Activated B cell treated with CpG ODN at 0.5 μM for 24 hours (primary cell): ENCODE measurements at regions not wholly inside any gene's neighbourhood (a gene's known extent, or its start where the extent isn't known, plus 50 kb on each side); places are given as distances from the start of the nearest gene placed in this dataset.

Source experiments
- ATAC-seq: fragments of 200-7000 bp; cut with Tn5 transposase; one replicate; pipeline ENCODE4 v1.10.0; 2021; ENCODE audit warnings: low read depth, mild to moderate bottlenecking, moderate library complexity
- CTCF ChIA-PET: fragments of 350-600 bp; sonication (Branson Sonifier 250); formaldehyde crosslinking; loops from one replicate; lab custom pipeline; 2021; ENCODE audit warnings: antibody characterized with exemption; lab: Charles Lee
- POLR2A ChIA-PET: fragments of 350-600 bp; sonication (Branson Sonifier 250); formaldehyde crosslinking; loops from one replicate; lab custom pipeline; 2021; ENCODE audit warnings: antibody characterized with exemption; lab: Charles Lee
- DNase-seq: peaks from one replicate; pipeline ENCODE4 v3.0.0; 2022
- H3K27ac Mint-ChIP-seq: one replicate; pipeline ENCODE4 v1.8.0; 2020; ENCODE audit warnings: mixed read lengths
- H3K27me3 Mint-ChIP-seq: one replicate; pipeline ENCODE4 v1.8.0; 2021; ENCODE audit warnings: mixed read lengths
- H3K36me3 Mint-ChIP-seq: one replicate; pipeline ENCODE4 v1.8.0; 2021; ENCODE audit warnings: low read depth, mixed read lengths
- H3K4me1 Mint-ChIP-seq: one replicate; pipeline ENCODE4 v1.8.0; 2021; ENCODE audit warnings: mixed read lengths
- H3K4me3 Mint-ChIP-seq: one replicate; pipeline ENCODE4 v1.8.0; 2020; ENCODE audit warnings: mild to moderate bottlenecking, mixed read lengths
- H3K9me3 Mint-ChIP-seq: one replicate; pipeline ENCODE4 v1.8.0; 2020; ENCODE audit warnings: mixed read lengths
- intact Hi-C: fragments of 100-400 bp; cut with micrococcal nuclease; formaldehyde crosslinking; loops from one replicate; pipeline ENCODE4 v1.15.1; 2024
- TF ChIP-seq, protein P1 (sequence below): fragments of 200-600 bp; IDR thresholded peaks from one replicate; pipeline ENCODE4 v1.8.0; 2022; ENCODE audit warnings: antibody characterized with exemption, mild to moderate bottlenecking

GRCh38 chr2:173762864-173763263 lies 202.3 kb downstream of the SP3 start:
- TF ChIP-seq, protein P1, sequence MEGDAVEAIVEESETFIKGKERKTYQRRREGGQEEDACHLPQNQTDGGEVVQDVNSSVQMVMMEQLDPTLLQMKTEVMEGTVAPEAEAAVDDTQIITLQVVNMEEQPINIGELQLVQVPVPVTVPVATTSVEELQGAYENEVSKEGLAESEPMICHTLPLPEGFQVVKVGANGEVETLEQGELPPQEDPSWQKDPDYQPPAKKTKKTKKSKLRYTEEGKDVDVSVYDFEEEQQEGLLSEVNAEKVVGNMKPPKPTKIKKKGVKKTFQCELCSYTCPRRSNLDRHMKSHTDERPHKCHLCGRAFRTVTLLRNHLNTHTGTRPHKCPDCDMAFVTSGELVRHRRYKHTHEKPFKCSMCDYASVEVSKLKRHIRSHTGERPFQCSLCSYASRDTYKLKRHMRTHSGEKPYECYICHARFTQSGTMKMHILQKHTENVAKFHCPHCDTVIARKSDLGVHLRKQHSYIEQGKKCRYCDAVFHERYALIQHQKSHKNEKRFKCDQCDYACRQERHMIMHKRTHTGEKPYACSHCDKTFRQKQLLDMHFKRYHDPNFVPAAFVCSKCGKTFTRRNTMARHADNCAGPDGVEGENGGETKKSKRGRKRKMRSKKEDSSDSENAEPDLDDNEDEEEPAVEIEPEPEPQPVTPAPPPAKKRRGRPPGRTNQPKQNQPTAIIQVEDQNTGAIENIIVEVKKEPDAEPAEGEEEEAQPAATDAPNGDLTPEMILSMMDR = no peak
- Mint-ChIP-seq H3K27ac (no peak overlapping the region), H3K27me3 (peaks cover 5% of the 10 kb centered on the region), H3K9me3 (no peaks in the 10 kb centered on the region), H3K4me3 (no peak overlapping the region), H3K36me3 (no peaks in the 10 kb centered on the region), H3K4me1 (no peaks in the 10 kb centered on the region)
- DNase-seq (no peak), ATAC-seq (no peak)
- intact Hi-C loops = no loop called here
- POLR2A ChIA-PET = no interaction called here
- CTCF ChIA-PET = interaction anchor here (0.7 kb wide), 1 partner anchor 579 kb away, joined by 7 read pairs; no protein-coding TSS in a partner anchor

DNA sequence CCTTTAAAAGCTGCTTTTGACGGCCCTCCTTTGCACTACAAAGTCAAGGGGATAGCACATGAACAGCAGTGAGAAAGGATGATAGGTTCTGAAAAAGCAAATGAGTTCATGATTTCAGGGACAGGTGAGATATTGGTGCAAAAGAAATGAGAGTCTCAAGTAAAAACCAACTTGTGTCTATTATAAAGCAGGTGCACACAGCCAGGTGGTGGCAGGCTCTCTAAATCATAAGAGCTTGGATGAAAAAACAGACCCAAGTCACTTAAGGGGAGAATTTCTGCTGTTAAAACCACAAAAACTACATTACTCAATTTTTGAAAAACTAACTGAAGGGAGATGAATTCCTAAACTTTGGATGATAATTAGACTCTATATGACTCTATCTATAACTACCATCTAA lies 201.5 kb downstream of the SP3 start:
- no peaks in the 10 kb centered on the region for H3K4me1 Mint-ChIP-seq
- CTCF ChIA-PET = no interaction called here
- peaks cover 5% of the 10 kb centered on the region for H3K27me3 Mint-ChIP-seq
- POLR2A ChIA-PET = no interaction called here
- DNase-seq (no peak), ATAC-seq (no peak)
- no peak overlapping the region for H3K27ac Mint-ChIP-seq
- TF ChIP-seq, protein P1 = no peak
- no peak overlapping the region for H3K4me3 Mint-ChIP-seq
- intact Hi-C loops = no loop called here
- H3K9me3 Mint-ChIP-seq = no peaks in the 10 kb centered on the region
- no peaks in the 10 kb centered on the region for H3K36me3 Mint-ChIP-seq

GRCh38 chr2:173764094-173764493 lies 201.1 kb downstream of the SP3 start:
- Mint-ChIP-seq H3K4me3 (no peak overlapping the region), H3K9me3 (no peaks in the 10 kb centered on the region), H3K4me1 (no peaks in the 10 kb centered on the region), H3K27ac (no peak overlapping the region), H3K27me3 (peaks cover 5% of the 10 kb centered on the region), H3K36me3 (no peaks in the 10 kb centered on the region)
- ChIA-PET CTCF (no interaction called here), POLR2A (no interaction called here)
- no peak for DNase-seq
- ATAC-seq = no peak
- intact Hi-C loops = no loop called here
- TF ChIP-seq, protein P1 = no peak

GRCh38 chr2:173766537-173767289 lies 198.5 kb downstream of the SP3 start:
- ATAC-seq = no peak
- POLR2A ChIA-PET = interaction anchor here (0.5 kb wide), 1 partner anchor 48 kb away, joined by 4 read pairs; no protein-coding TSS in a partner anchor
- no peaks in the 10 kb centered on the region for H3K9me3 Mint-ChIP-seq
- CTCF ChIA-PET = no interaction called here
- H3K4me1 Mint-ChIP-seq = no peaks in the 10 kb centered on the region
- H3K36me3 Mint-ChIP-seq = no peaks in the 10 kb centered on the region
- intact Hi-C loops = no loop called here
- H3K4me3 Mint-ChIP-seq = no peak overlapping the region
- DNase-seq = no peak
- TF ChIP-seq, protein P1 = no peak
- no peak overlapping the region for H3K27ac Mint-ChIP-seq
- H3K27me3 Mint-ChIP-seq = peaks cover 3% of the 10 kb centered on the region

- intact Hi-C loops = no loop called here
- CTCF ChIA-PET = no interaction called here
- Mint-ChIP-seq H3K36me3 (no peaks in the 10 kb centered on the region), H3K9me3 (no peaks in the 10 kb centered on the region), H3K27ac (no peak overlapping the region), H3K4me3 (no peak overlapping the region), H3K27me3 (peaks cover 7% of the 10 kb centered on the region), H3K4me1 (no peaks in the 10 kb centered on the region)
- DNase-seq (no peak), ATAC-seq (no peak)
- POLR2A ChIA-PET = no interaction called here
- TF ChIP-seq, protein P1 = no peak
These were observed 194.1 kb downstream of the SP3 start for GRCh38 chr2:173770947-173771678.
